T-cell (primary cell): ENCODE measurements at regions not wholly inside any gene's neighbourhood (a gene's known extent, or its start where the extent isn't known, plus 50 kb on each side); places are given as distances from the start of the nearest gene placed in this dataset.

Experiments
- ATAC-seq, 4 experiments: fragments of 200-7000 bp in 3 of 4; fragments of 150-1000 bp in 1 of 4; cut with Tn5 transposase; replicated peaks in 1 of 4; 1 replicate in 3 of 4; 2 replicates in 1 of 4; pipeline ENCODE4 v1.10.0; 2021; ENCODE audit warnings: moderate library complexity in 3 of 4, mild to moderate bottlenecking in 2 of 4, moderate number of reproducible peaks in 1 of 4
- CTCF ChIA-PET, 2 donors: fragments of 300-600 bp; sonication (Branson Sonifier 250); formaldehyde crosslinking; loops; one replicate each; lab custom pipeline; 2022; ENCODE audit warnings: antibody characterized with exemption in 2 of 2; lab: Charles Lee
- POLR2A ChIA-PET, 2 donors: fragments of 300-600 bp; sonication (Branson Sonifier 250); formaldehyde crosslinking; loops; one replicate each; lab custom pipeline; 2022; ENCODE audit warnings: antibody characterized with exemption in 2 of 2; lab: Charles Lee
- DNase-seq, 35 experiments: peaks; one replicate each; pipeline versions ENCODE4 v3.0.0 to v3.0.0-alpha.2; 2013 to 2023
- H3K27ac ChIP-seq: one replicate; pipeline ENCODE4 v1.5.1; 2013; ENCODE audit warnings: low read length
- H3K27me3 ChIP-seq, 2 experiments: replicated peaks in 1 of 2; 1 replicate in 1 of 2; 2 replicates in 1 of 2; pipeline versions ENCODE4 v1.6.1 to v1.7.0; 2013; ENCODE audit warnings: low read length in 1 of 2, mixed read lengths in 1 of 2; ENCODE audit not compliant: control insufficient read depth in 2 of 2, insufficient read depth in 2 of 2; ENCODE audit errors: extremely low read depth in 1 of 2
- H3K36me3 ChIP-seq, 2 donors: 1 replicate in 1 of 2; 2 replicates in 1 of 2; pipeline versions ENCODE4 v1.6.1 to v1.7.0; 2013; ENCODE audit warnings: low read length in 1 of 2; ENCODE audit not compliant: control insufficient read depth in 2 of 2, insufficient read depth in 1 of 2; ENCODE audit errors: extremely low read depth in 1 of 2
- H3K4me1 ChIP-seq, 2 experiments: 1 replicate in 1 of 2; 2 replicates in 1 of 2; pipeline versions ENCODE4 v1.6.1 to v1.7.0; 2013; ENCODE audit warnings: low read length in 2 of 2, mixed read lengths in 1 of 2; ENCODE audit not compliant: insufficient read depth in 2 of 2, control insufficient read depth in 1 of 2; ENCODE audit errors: extremely low read depth in 1 of 2
- H3K4me3 ChIP-seq, 2 donors: 1 replicate in 1 of 2; 2 replicates in 1 of 2; pipeline versions ENCODE4 v1.5.1 to v1.7.0; 2013; ENCODE audit warnings: mild to moderate bottlenecking in 2 of 2, low read length in 1 of 2, moderate library complexity in 1 of 2; ENCODE audit not compliant: control insufficient read depth in 1 of 2; ENCODE audit errors: extremely low read depth in 1 of 2
- H3K9me3 ChIP-seq: 2 replicates; pipeline ENCODE4 v1.7.0; 2013
- H3K27ac Mint-ChIP-seq, 2 donors: one replicate each; pipeline ENCODE4 v1.8.0; 2020 to 2021; ENCODE audit warnings: mild to moderate bottlenecking in 2 of 2, mixed read lengths in 2 of 2
- H3K27me3 Mint-ChIP-seq, 2 donors: one replicate each; pipeline ENCODE4 v1.8.0; 2021 to 2022; ENCODE audit warnings: mixed read lengths in 2 of 2
- H3K36me3 Mint-ChIP-seq: one replicate; pipeline ENCODE4 v1.8.0; 2021; ENCODE audit warnings: mixed read lengths
- H3K4me1 Mint-ChIP-seq, 3 donors: one replicate each; pipeline ENCODE4 v1.8.0; 2020 to 2022; ENCODE audit warnings: mixed read lengths in 3 of 3, mild to moderate bottlenecking in 1 of 3
- H3K4me3 Mint-ChIP-seq, 3 donors: one replicate each; pipeline ENCODE4 v1.8.0; 2020 to 2022; ENCODE audit warnings: mild to moderate bottlenecking in 3 of 3, mixed read lengths in 3 of 3, moderate library complexity in 3 of 3
- H3K9me3 Mint-ChIP-seq, 3 donors: one replicate each; pipeline ENCODE4 v1.8.0; 2020 to 2022; ENCODE audit warnings: mixed read lengths in 3 of 3
- WGBS: methylation state at CpG from one replicate; pipeline ENCODE4 v1.1.5; 2013; ENCODE audit warnings: missing lambda C conversion rate; ENCODE audit not compliant: insufficient coverage; 5-methylcytosine and 5-hydroxymethylcytosine counted together

- no peaks in the 10 kb centered on the region for H3K9me3 Mint-ChIP-seq
- no peak overlapping the region for H3K27ac ChIP-seq
- no peaks in the 10 kb centered on the region for H3K4me1 ChIP-seq
- no peaks in the 10 kb centered on the region for H3K9me3 ChIP-seq
- CTCF ChIA-PET, result no interaction called here
- H3K27me3 ChIP-seq, result peaks cover 0 to 7% of the 10 kb centered on the region in 2 experiments
- ATAC-seq (no peak), DNase-seq (no peak)
- no peak overlapping the region for H3K4me3 ChIP-seq
- POLR2A ChIA-PET, result no interaction called here
- no CpG with 5 or more reads among the region's 2 CpGs for WGBS
- no peak overlapping the region for H3K4me3 Mint-ChIP-seq
- H3K36me3 Mint-ChIP-seq, result no peaks in the 10 kb centered on the region
- no peak overlapping the region for H3K27ac Mint-ChIP-seq
- peaks cover 0 to 3% (median 0%) of the 10 kb centered on the region in 3 donors for H3K4me1 Mint-ChIP-seq
- H3K27me3 Mint-ChIP-seq, result peaks cover 22 to 39% of the 10 kb centered on the region in 2 donors
- no peaks in the 10 kb centered on the region for H3K36me3 ChIP-seq
Measured at GRCh38 chr2:118322406-118322805, 234.1 kb downstream of the INSIG2 start.

- POLR2A ChIA-PET, result no interaction called here
- H3K4me1 Mint-ChIP-seq, result peaks cover 0 to 3% (median 0%) of the 10 kb centered on the region in 3 donors
Measured at GRCh38 chr2:118321432-118322105, 233.3 kb downstream of the INSIG2 start.

GRCh38 chr2:118320658-118321057 lies 232.4 kb downstream of the INSIG2 start:
- ATAC-seq (no peak), DNase-seq (no peak)
- Histone ChIP-seq H3K36me3 (no peaks in the 10 kb centered on the region), H3K27me3 (peaks cover 0 to 7% of the 10 kb centered on the region in 2 experiments), H3K4me3 (no peak overlapping the region), H3K4me1 (no peaks in the 10 kb centered on the region), H3K27ac (no peak overlapping the region), H3K9me3 (no peaks in the 10 kb centered on the region)
- CTCF ChIA-PET, result no interaction called here
- Mint-ChIP-seq H3K4me3 (no peak overlapping the region), H3K36me3 (no peaks in the 10 kb centered on the region), H3K4me1 (peaks cover 0 to 3% (median 0%) of the 10 kb centered on the region in 3 donors), H3K27ac (no peak overlapping the region), H3K9me3 (no peaks in the 10 kb centered on the region), H3K27me3 (peaks cover 22 to 34% of the 10 kb centered on the region in 2 donors)
- POLR2A ChIA-PET, result no interaction called here
- 100% methylated on average over 1 of the region's 4 CpGs for WGBS

More at GRCh38 chr2:118321432-118322105, 233.3 kb downstream of the INSIG2 start:
- ATAC-seq (no peak), DNase-seq (no peak)
- H3K27me3 ChIP-seq, result peaks cover 0 to 7% of the 10 kb centered on the region in 2 experiments
- Mint-ChIP-seq H3K27me3 (peaks cover 22 to 34% of the 10 kb centered on the region in 2 donors), H3K9me3 (no peaks in the 10 kb centered on the region), H3K36me3 (no peaks in the 10 kb centered on the region), H3K4me3 (no peak overlapping the region), H3K27ac (no peak overlapping the region)
- no peak overlapping the region for H3K27ac ChIP-seq
- WGBS, result no CpG with 5 or more reads among the region's 5 CpGs
- H3K4me3 ChIP-seq, result no peak overlapping the region
- H3K4me1 ChIP-seq, result no peaks in the 10 kb centered on the region
- H3K9me3 ChIP-seq, result no peaks in the 10 kb centered on the region
- H3K36me3 ChIP-seq, result no peaks in the 10 kb centered on the region
- CTCF ChIA-PET, result no interaction called here

- H3K4me3 Mint-ChIP-seq, result no peak overlapping the region
- no peak overlapping the region for H3K4me3 ChIP-seq
- H3K4me1 Mint-ChIP-seq, result peaks cover 0 to 3% (median 0%) of the 10 kb centered on the region in 3 donors
- DNase-seq (no peak), ATAC-seq (no peak)
- H3K9me3 ChIP-seq, result no peaks in the 10 kb centered on the region
- H3K9me3 Mint-ChIP-seq, result no peaks in the 10 kb centered on the region
- peaks cover 21 to 34% of the 10 kb centered on the region in 2 donors for H3K27me3 Mint-ChIP-seq
- H3K27me3 ChIP-seq, result peaks cover 0 to 7% of the 10 kb centered on the region in 2 experiments
- ChIA-PET POLR2A (no interaction called here), CTCF (no interaction called here)
- no peaks in the 10 kb centered on the region for H3K36me3 ChIP-seq
- 70% methylated on average over 2 of the region's 6 CpGs for WGBS
- H3K27ac Mint-ChIP-seq, result no peak overlapping the region
- no peak overlapping the region for H3K27ac ChIP-seq
- H3K4me1 ChIP-seq, result no peaks in the 10 kb centered on the region
- H3K36me3 Mint-ChIP-seq, result no peaks in the 10 kb centered on the region
Measured at GRCh38 chr2:118320196-118320595, 231.9 kb downstream of the INSIG2 start.

- CTCF ChIA-PET, result no interaction called here
Measured at GRCh38 chr2:118319271-118319684, 231.0 kb downstream of the INSIG2 start.

GRCh38 chr2:118315606-118316005 lies 227.3 kb downstream of the INSIG2 start:
- Histone ChIP-seq H3K4me3 (no peak overlapping the region), H3K27me3 (no peaks in the 10 kb centered on the region), H3K36me3 (no peaks in the 10 kb centered on the region), H3K27ac (no peak overlapping the region), H3K9me3 (no peaks in the 10 kb centered on the region), H3K4me1 (peaks cover 0 to 5% of the 10 kb centered on the region in 2 experiments)
- DNase-seq (no peak), ATAC-seq (no peak)
- Mint-ChIP-seq H3K4me3 (no peak overlapping the region), H3K9me3 (peaks cover 0 to 4% (median 0%) of the 10 kb centered on the region in 3 donors), H3K4me1 (peaks cover 0 to 6% (median 0%) of the 10 kb centered on the region in 3 donors), H3K27ac (no peak overlapping the region), H3K36me3 (no peaks in the 10 kb centered on the region), H3K27me3 (peaks cover 3 to 11% of the 10 kb centered on the region in 2 donors)
- ChIA-PET CTCF (interaction anchor here in 1 of 2 donors (0.6 kb wide), 1 partner anchor 1331 kb away, joined by 3 read pairs; no protein-coding TSS in a partner anchor), POLR2A (no interaction called here)
- WGBS, result 73% methylated on average over 4 of the region's 5 CpGs

More at GRCh38 chr2:118319271-118319684, 231.0 kb downstream of the INSIG2 start:
- DNase-seq (no peak), ATAC-seq (no peak)
- H3K4me3 ChIP-seq, result no peak overlapping the region
- H3K27me3 ChIP-seq, result peaks cover 0 to 4% of the 10 kb centered on the region in 2 experiments
- no peak overlapping the region for H3K27ac Mint-ChIP-seq
- H3K27me3 Mint-ChIP-seq, result peaks cover 16 to 31% of the 10 kb centered on the region in 2 donors
- H3K4me1 ChIP-seq, result no peaks in the 10 kb centered on the region
- H3K36me3 Mint-ChIP-seq, result no peaks in the 10 kb centered on the region
- no peaks in the 10 kb centered on the region for H3K36me3 ChIP-seq
- peaks cover 0 to 4% (median 0%) of the 10 kb centered on the region in 3 donors for H3K9me3 Mint-ChIP-seq
- no peak overlapping the region for H3K27ac ChIP-seq
- 14% methylated on average over 1 of the region's 4 CpGs for WGBS
- POLR2A ChIA-PET, result no interaction called here
- H3K4me1 Mint-ChIP-seq, result peaks cover 0 to 3% (median 0%) of the 10 kb centered on the region in 3 donors
- no peak overlapping the region for H3K4me3 Mint-ChIP-seq
- no peaks in the 10 kb centered on the region for H3K9me3 ChIP-seq
